Activated T-cell treated with anti-CD3 and anti-CD28 coated beads for 24 hours (primary cell): ENCODE measurements at regions not wholly inside any gene's neighbourhood (a gene's known extent, or its start where the extent isn't known, plus 50 kb on each side); places are given as distances from the start of the nearest gene placed in this dataset.
"Not testable (repeated sequence)": the region's sequence is repeated elsewhere in the genome, so short reads cannot be mapped to it uniquely, and the experiment has no call there.

Source experiments
- DNase-seq: peaks from one replicate; pipeline ENCODE4 v3.0.0-alpha.2; 2020; ENCODE audit warnings: low read depth

DNA sequence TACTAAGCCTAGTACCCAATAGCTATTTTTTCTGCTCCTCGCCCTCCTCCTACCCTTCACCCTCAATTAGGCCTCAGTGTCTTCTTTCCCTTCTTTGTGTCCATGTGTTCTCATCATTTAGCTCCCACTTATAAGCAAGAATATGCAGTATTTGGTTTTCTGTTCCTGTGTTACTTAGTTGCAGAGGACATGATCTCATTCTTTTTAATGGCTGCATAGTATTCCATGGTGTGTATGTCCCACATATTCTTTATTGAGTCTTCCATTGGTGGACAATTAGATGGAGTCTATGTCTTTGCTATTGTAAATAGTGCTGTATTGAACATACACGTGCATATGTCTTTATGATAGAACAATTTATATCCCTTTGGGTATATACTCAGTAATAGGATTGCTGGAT lies 106.9 kb upstream of the NR5A2 start:
- DNase-seq: no peak

DNA sequence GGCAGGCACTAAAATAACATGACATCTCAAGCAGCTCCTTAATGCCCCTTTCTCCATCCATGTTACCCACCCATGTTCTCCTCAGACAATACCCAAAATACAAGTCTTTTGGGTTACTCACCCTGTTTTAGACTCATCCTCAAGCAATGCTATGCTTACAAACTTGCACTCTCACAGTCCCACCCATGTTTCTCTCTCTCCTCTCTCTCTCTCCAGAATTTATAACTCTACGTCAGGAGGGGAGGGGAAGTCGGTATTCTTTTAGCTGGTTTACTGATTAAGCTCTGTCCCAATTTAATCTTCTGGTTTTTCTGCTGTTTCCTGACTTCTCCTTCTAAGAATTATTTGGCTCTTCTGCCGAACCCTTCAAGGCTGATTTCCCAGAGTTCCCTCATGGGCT lies 98.0 kb upstream of the NR5A2 start:
- no peak for DNase-seq

DNA sequence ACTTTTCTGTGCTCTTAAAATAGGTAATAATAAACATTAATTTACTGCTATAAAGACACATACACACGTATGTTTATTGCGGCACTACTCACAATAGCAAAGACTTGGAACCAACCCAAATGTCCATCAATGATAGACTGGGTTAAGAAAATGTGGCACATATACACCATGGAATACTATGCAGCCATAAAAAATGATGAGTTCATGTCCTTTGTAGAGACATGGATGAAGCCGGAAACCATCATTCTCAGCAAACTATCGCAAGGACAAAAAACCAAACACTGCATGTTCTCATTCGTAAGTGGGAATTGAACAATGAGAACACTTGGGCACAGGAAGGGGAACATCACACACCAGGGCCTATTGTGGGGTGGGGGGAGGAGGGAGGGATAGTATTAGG lies 97.4 kb upstream of the NR5A2 start:
- not testable (repeated sequence) for DNase-seq

DNA sequence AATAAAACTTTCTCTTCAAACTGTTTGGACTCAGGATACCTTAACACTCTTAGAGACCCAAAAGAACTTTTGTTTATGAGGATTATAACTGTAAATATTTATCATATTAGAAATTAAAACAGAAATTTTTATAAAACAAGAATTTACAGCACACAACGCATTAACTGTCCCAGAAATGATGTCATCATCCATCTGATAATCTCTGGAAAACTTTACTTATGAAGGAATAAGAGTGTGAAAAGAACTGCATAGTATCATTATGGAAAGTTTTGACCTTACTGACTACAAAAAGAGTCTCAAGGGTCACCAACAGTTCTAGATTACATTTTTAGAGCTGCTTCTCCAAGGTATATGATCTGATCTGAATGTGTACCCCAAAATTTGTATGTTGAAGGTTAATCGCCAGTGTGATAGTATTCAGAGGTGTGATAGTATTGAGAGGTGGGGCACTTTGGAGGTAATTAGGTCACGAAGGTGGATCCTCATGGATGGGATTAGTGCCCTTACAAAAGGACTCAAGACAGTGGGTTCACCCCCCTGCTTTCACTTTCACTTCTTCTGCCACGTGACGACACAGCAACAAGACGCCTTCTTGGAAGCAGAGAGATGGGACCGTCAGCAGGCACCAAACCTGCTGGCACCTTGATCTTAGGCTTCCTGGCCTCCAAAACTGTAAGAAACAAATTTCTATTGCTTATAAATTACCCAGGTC lies 95.7 kb upstream of the NR5A2 start:
- no peak for DNase-seq

DNA sequence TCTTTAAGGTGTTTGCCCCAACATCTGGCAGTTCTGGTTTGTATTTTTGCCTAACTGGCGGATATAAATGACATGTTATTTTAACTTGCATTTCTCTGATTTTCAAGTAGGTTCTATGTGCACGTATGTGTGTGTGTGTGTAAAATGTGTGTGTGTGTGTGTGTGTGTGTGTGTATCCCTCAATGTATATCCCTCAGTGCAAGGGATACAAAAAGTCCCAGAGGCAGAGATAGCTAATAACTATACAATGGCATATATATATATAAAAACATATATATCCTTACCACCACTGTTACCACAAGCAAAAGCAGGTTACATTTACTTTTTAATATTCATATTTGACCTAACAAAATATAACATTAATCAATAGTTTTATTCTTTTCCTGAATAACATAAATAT lies 95.0 kb upstream of the NR5A2 start:
- DNase-seq: no peak

DNA sequence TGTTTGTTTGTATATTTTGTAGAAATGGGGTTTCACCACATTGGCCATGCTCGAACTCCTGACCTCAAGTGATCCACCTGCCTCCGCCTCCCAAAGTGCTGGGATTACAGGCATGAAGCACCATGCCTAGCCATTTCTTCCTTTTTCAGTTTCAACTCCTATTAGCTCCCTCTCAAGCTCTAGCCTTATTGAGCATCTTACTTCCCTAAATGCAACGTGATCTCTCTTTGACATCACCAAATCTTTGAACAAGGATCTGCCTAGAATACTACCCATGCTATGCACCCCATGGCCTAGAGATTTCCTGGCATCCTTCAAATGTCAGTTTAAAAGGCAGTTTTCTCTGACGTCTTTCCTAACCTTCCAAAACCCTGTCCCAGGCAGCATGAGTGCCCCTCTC lies 91.1 kb upstream of the NR5A2 start:
- no peak for DNase-seq

DNA sequence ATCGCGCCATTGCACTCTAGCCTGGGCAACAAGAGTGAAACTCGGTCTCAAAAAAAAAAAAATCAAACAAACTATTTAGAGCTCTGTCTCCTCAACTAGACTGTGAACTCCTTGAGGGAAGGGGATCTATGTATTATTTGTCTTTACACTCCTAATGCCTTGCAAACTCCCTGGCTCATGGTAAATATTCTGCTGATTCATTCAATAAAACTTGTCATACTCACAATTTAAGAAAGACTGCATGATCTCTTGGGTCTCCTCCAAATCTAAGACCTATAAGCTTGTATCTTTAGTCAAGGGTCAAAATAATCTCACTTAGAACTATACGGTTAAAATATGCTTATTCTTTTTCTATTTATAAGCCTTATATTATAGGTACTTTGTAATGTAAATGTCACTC lies 90.3 kb upstream of the NR5A2 start:
- no peak for DNase-seq

DNA sequence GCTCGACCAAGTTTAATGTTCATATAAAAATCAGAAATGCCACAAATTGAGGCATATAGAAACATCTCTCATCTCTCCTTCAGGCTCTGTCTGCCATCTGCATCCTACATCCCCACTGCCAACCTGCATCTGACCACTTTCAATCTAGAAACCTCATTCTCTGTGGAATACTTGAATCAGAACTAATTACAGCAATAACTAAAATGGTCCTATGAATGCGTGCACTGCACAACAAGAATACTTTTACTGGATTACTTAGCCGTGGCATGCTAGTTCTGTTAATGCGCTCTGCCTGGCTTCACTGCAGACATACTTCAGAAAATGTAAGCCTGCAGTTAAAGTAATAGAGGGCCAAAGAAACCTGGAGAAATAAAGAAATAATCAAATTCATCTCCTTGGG lies 89.8 kb upstream of the NR5A2 start:
- no peak for DNase-seq

DNA sequence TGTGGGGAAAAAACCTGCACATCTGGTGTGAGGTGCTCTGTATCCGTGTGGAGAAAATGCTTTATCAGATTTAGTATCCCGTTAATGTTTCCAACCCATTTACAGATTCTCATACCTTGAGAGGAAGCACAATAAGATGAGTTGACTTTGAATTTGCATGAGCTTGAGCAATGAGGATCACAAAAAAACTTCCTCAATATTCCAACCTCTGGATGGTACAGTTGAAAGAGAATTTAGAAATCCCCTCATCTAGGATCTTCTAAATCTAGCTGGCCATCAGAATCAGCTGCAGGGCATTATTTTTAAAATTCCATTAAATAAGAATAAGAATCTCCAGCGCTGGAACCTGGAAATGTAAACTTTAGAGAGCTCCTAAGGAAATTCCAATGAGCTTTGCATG lies 82.5 kb upstream of the NR5A2 start:
- no peak for DNase-seq

DNA sequence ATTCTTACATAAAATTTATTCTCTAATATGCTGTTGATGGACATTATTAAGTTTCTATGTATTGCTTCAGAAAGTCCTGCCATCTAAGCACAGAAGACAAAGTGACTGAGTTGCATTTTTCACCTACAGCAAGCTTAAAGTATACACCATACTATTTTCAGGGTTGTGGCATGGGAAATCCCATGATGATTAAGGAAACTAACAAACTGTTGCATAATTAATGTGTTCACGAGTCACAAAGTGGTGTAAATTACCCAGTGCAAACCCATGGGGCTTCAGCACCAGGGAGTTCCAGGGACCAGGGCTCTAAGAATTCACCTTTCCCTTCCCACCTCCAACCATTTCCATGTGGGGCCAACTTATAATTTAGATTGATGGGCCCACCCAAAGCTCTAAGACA lies 81.9 kb upstream of the NR5A2 start:
- no peak for DNase-seq

DNA sequence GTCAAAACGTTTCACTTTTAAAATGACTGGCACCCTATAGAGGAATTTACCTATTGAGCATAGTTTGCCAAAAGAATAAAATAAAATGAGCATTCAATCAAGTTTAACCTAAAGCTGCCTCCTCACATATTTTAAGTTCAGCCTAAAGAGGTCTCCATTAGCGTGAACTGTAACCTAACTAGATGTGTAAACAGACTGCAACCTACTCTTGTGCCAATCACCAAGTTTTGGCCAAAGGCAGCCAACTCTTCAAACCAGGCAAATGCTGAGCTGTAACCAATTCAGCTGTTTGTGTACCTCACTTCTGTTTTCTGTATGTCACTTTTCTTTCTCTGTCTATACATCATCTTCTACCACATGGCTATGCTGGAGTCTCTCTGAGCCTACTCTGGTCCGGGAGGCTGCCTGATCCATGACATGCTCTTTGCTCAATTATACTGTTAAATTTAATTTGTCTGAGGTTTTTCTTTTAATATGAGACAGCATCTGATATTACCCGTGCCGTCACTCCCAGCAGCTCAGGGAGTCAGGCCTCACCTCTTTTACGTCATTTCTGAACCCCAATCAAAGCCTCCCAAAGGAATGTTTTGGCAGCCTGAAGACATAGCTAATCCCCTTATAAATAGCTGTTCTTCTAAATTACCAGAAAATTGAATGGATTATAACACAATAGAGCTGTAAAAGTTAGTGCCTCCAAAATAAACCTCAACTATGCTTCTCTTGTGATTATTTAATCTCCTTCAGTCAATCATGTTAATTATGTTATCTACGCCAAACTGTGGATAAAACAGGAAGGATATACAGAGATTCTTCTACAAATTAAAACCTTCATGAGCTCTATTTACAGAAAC lies 81.0 kb upstream of the NR5A2 start:
- no peak for DNase-seq

DNA sequence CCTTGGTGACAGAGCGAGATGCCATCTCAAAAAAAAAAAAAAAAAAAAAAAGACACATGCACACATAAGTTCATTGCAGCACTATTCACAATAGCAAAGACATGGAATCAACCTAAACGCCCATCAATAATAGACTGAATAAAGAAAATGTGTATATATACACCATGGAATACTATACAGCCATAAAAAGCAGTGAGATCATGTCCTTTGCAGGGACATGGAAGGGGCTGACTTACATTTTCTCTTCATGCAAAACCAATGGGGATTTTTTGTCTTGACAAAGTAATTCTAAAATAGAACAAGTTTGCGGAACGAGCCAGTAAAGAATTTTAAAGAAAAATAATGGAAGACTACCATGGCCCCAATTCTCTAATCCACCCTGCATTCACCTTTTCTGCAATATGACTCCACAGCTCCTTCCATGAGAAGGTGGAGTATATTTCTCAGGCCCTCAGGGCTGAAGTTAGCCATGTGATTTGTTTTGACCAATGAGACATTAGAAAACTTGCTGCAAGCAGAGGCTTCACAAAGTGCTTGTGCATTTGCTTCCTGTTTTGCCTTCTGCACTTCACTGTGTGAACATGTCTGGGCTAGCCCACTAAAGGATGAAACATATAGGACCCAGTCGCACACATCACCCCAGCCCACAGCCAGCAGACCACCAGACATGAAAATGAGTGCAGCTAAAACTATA lies 78.8 kb upstream of the NR5A2 start:
- no peak for DNase-seq

DNA sequence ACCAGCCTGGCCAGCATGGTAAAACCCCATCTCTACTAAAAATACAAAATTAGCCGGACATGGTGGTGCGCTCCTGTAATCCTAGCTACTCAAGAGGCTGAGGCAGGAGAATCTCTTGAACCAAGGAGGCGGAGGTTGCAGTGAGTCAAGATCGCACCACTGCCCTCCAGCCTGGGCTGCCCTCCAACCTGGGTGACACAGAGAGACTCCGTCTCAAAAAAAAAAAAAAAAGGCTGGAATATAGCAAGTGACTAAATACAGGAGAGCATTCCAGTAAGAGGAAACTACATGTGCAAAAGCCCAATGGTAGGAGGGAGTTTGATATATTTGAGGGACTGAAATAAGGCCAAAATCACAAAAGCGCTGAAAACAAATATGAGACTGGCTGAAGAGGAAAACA lies 76.5 kb upstream of the NR5A2 start:
- not testable (repeated sequence) for DNase-seq

DNA sequence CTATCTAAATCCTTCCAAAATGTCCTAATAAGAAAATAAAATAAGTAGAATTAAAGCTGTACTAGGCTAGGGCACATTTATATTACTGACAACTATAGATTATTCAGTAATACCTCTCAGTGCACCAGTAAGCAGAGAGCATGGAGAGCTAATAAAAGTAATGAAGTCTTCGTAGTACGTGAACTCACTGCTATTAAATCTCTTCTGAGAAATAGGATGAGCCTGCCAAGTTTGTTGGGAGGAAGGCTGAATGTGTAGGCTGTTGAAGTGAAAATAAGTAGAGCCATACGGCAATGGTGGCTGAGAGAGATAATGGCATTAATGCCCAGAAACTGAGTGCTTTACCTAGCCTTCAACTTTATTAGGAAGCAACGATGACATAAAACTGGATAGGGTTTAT lies 73.9 kb upstream of the NR5A2 start:
- no peak for DNase-seq

DNA sequence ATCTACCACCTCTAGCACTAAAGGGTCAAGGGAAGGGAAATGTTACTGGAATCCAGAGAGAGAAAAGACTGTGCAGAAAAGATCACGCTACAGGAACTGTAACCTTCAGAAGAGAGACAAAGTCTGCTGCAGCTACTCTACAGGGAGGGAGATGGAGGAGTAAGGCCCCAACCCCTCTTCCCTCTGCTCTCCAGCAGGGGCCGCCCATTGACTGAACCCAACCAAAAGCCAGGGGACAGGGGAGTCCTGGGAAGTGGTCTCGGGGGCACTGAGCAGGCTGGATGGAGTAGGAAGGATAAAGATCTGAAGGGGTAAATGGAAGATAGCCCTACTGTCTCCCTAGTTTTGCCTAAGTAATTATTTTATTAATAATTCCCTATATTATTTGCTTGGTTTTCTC lies 72.8 kb upstream of the NR5A2 start:
- DNase-seq: no peak

DNA sequence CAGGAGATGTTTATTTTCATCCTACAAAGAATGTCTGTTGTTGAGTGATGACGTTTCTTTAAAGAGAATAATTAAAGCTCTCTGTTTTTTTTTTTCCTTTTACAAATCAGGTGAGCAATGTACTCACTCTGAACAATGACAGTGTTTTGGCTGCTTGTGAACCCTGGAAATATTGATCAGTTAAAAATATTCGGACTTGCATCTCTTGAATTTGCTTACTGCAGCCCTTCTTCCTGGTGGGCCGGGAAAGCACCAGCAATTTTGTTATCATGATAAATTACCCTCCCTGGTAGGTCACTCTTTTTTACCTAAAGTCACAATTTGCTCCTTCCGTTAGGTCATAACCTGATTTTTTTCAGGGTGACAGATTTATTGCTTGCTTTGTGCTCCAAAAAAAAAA lies 72.3 kb upstream of the NR5A2 start:
- DNase-seq: no peak

DNA sequence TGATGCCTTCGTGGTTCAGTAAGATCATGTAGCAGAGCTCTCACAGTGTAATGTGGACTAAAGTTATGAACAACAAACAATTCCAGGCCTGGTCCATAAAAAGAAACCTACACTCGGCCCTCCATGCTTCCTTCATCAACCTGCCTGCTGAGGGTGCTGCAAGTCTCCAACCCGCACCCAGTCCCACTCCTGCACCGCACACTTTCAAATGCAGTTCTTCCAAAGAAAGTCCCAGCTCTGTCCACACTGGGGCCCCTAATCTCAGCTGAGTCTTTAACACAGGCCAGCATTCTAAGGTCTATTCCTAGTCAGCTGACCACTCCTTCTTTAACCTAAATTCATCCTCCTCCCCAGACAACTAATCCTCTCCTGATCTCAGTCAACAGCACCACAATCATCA lies 71.5 kb upstream of the NR5A2 start:
- DNase-seq: no peak

DNA sequence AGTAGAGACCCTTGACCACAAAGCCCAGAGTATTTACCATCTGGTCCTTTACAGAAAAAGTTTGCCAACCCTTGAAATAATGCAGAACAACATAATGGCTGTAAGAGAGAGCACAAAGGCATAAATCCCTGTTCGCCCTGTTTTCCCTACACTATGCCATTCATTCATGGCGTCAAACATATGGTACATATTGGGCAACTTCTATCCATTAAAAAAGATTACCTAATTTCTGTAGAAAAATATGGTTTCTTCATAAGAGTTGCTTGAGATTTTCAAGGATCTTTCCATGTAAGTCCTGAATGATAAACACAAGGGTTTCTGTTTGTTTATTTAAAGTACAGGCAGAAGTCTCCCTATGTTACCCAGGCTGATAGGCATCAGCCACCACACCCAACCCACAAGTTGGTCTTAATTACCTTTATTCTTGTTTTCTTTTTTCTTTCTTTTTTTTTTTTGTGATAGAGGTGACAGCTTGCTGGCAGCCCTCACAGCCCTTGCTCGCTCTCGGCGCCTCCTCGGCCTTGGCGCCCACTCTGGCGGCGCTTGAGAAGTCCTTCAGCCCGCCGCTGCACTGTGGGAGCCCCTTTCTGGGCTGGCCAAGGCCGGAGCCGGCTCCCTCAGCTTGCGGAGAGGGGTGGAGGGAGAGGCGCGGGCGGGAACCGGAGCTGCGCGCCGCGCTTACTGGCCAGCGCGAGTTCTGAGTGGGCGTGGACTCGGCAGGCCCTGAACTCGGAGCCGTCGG lies 68.3 kb upstream of the NR5A2 start:
- no peak for DNase-seq

DNA sequence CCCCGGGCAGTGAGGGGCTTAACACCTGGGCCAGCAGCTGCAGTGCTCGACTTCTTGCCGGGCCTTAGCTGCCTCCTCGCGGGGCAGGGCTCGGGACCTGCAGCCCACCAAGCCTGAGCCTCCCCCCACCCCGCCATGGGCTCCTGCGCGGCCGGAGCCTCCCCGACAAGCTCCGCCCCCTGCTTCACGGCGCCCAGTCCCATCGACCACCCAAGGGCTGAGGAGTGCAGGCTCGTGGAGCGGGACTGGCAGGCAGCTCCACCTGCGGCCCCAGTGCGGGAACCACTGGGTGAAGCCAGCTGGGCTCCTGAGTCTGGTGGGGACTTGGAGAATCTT lies 67.8 kb upstream of the NR5A2 start:
- DNase-seq: no peak

DNA sequence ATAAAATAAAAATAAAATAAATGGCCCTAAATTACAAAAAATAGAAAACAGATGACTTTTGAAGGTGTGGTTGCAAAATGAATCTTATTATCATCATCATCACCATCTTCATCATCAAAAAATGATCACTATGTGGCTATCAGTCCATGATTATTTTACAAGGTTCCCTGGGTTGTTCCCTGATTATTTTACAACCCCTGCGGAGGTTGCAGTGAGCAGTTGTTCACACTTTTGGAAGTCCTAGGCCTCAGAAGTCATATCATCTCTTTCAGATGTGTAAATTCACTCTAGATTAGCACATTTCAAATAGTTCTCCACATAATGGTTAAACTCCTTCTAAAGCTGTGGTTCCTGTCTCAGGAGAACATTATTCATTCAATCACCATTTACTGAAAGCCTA lies 57.4 kb upstream of the NR5A2 start:
- DNase-seq: no peak

DNA sequence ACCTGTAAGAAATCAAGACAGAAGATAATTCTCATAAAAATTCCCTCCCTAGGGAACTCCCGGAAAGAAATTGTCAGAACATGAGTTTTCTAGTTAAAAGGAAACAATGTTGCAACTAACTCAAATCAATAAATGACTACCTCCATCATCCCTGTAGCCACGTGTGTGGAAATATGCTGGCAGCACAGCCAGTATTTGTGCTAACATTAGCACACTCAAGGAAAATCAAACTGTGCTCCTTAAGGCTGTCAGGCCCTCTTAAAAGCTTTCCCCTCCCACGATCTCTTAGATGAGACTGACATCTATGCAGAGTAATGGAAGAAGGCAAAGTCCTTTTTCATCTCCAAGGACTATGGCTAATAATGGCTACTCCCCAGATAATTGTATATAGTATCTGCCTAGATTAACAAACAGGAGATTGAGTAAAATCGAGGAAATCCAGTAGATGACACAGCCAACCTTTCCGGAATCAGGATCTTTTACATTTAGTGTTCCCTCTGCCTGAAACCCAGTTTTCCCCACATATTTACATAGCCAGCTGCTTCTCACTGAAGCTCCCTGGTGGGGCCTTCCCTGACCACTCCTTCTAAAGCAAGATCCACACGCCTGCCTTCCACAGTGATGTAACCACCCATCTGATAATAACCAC lies 50.9 kb upstream of the NR5A2 start:
- no peak for DNase-seq
